ENCODE measurements at regions not wholly inside any gene's neighbourhood (a gene's known extent, or its start where the extent isn't known, plus 50 kb on each side); places are given as distances from the start of the nearest gene placed in this dataset.

GRCh38 chr19:29299416-29300380 is 86.7 kb upstream of the UQCRFS1 start:
- Histone ChIP-seq H3K4me3 (ENCODE audit: low read depth in 1 of 2, low read length in 2 of 2) (no peak overlapping the region), H3K27me3 (ENCODE audit: insufficient read depth, low read length, poor library complexity) (peaks cover 5% of the 10 kb centered on the region), H3K36me3 (ENCODE audit: insufficient read depth, low read length) (no peaks in the 10 kb centered on the region), H3K4me2 (ENCODE audit: insufficient read depth, low read length) (no peak overlapping the region), H3K9ac (ENCODE audit: low read depth, low read length) (no peak overlapping the region), H3K79me2 (ENCODE audit: insufficient read depth, low read length) (no peaks in the 10 kb centered on the region), H3K27ac (ENCODE audit: low read length) (no peak overlapping the region), H3K9me3 (ENCODE audit: insufficient read depth, low read length, severe bottlenecking) (no peaks in the 10 kb centered on the region), H2AFZ (ENCODE audit: low read depth, low read length) (no peak overlapping the region), H4K20me1 (ENCODE audit: insufficient read depth, low read length) (no peaks in the 10 kb centered on the region), H3K4me1 (ENCODE audit: insufficient read depth, low read length) (no peaks in the 10 kb centered on the region)
- DNase-seq: no peak
- TF ChIP-seq, protein P1, sequence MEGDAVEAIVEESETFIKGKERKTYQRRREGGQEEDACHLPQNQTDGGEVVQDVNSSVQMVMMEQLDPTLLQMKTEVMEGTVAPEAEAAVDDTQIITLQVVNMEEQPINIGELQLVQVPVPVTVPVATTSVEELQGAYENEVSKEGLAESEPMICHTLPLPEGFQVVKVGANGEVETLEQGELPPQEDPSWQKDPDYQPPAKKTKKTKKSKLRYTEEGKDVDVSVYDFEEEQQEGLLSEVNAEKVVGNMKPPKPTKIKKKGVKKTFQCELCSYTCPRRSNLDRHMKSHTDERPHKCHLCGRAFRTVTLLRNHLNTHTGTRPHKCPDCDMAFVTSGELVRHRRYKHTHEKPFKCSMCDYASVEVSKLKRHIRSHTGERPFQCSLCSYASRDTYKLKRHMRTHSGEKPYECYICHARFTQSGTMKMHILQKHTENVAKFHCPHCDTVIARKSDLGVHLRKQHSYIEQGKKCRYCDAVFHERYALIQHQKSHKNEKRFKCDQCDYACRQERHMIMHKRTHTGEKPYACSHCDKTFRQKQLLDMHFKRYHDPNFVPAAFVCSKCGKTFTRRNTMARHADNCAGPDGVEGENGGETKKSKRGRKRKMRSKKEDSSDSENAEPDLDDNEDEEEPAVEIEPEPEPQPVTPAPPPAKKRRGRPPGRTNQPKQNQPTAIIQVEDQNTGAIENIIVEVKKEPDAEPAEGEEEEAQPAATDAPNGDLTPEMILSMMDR (IDR thresholded peaks at IDR 0.05; ENCODE audit: borderline replicate concordance, extremely low read depth, low read length, poor library complexity, severe bottlenecking): no peak
- no peak for TF ChIP-seq EZH2 (IDR thresholded peaks at IDR 0.05; ENCODE audit: borderline replicate concordance, low read depth, low read length, severe bottlenecking)
- ATAC-seq (ENCODE audit: insufficient read depth, low read depth): no peak

DNA sequence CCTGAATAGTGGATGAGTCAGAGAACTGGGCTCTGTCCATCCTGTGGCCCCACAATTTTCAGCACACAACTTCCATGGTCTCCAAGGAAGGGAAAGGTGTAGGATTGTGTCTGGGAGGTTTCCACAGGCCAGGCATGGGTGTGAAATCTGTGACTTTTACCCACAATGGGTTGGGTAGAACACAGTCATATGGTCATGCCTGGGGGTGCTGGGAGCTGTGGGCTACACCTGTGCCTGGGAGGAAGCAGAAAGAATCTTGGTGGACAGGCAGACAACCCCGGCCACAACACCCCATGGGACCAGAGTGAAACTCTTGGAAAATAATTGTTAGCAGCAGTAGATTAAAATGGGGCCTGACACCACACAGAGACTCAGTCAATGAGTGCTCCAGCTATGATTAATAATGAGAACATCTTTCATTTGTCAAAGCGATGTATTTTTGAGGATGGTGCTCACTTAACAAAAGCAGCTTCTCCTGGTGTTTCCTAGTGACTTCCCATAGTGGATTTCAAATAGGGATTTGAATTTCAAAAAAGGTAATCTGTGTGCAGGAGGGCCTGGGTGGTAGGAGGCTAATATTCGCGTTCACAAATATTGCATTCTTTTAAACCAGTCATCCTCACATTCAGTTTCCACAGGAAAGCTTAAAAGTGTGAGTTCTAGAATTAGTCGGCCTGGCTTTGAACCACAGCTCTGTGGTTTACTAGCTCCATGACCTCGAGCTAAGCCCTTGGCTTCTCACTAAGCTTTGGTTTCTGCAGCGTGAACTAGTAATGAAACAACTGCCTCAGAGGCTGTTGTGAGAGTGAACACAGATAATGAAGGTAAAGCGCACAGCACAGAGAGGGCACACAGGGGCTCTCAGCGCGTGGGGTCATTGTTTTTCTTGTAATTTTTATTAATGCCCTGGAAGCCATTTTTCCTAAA is 89.3 kb upstream of the UQCRFS1 start:
- no peak for ATAC-seq (ENCODE audit: insufficient read depth, low read depth)
- Histone ChIP-seq H3K4me2 (ENCODE audit: insufficient read depth, low read length) (no peak overlapping the region), H2AFZ (ENCODE audit: low read depth, low read length) (no peak overlapping the region), H3K4me1 (ENCODE audit: insufficient read depth, low read length) (no peaks in the 10 kb centered on the region), H3K27me3 (ENCODE audit: insufficient read depth, low read length, poor library complexity) (peaks cover 5% of the 10 kb centered on the region), H4K20me1 (ENCODE audit: insufficient read depth, low read length) (no peaks in the 10 kb centered on the region), H3K9ac (ENCODE audit: low read depth, low read length) (no peak overlapping the region), H3K79me2 (ENCODE audit: insufficient read depth, low read length) (no peaks in the 10 kb centered on the region), H3K27ac (ENCODE audit: low read length) (no peak overlapping the region), H3K9me3 (ENCODE audit: insufficient read depth, low read length, severe bottlenecking) (no peaks in the 10 kb centered on the region), H3K4me3 (ENCODE audit: low read depth in 1 of 2, low read length in 2 of 2) (no peak overlapping the region), H3K36me3 (ENCODE audit: insufficient read depth, low read length) (no peaks in the 10 kb centered on the region)
- DNase-seq: no peak
- TF ChIP-seq, protein P1 (IDR thresholded peaks at IDR 0.05; ENCODE audit: borderline replicate concordance, extremely low read depth, low read length, poor library complexity, severe bottlenecking): no peak
- TF ChIP-seq EZH2 (IDR thresholded peaks at IDR 0.05; ENCODE audit: borderline replicate concordance, low read depth, low read length, severe bottlenecking): no peak

DNA sequence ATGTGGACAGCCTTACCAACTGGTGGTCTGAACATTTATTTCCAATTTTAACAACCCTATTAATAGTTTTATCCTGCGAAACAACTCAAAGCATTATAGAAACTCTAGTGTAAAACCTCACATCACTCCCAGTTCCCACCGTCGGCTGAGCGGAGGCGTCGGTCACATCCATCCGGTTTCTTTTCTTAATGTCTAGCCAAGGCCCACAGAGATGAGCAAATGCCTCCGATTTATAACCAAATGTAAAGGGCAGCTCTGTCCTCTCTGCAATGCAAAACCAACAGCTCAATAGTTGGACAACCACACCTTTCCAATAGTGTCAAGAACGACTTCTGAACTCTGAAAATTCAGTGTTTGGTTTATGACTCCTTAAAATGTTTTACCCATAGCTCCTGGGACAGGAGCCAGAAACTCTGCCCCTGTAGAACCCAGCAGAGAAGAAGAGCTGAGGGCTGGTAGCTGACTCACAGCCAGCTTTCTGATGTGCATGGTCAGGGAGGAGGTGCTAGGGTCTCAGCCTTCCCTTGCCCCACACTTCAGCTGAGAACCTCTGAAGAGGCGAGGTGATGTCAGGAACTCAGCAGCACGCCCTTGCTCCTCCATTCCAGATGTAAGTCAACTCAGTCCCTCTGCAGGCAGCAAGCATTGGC is 90.2 kb upstream of the UQCRFS1 start:
- no peak for DNase-seq
- Histone ChIP-seq H3K4me1 (ENCODE audit: insufficient read depth, low read length) (no peaks in the 10 kb centered on the region), H3K9ac (ENCODE audit: low read depth, low read length) (no peak overlapping the region), H3K9me3 (ENCODE audit: insufficient read depth, low read length, severe bottlenecking) (no peaks in the 10 kb centered on the region), H3K79me2 (ENCODE audit: insufficient read depth, low read length) (no peaks in the 10 kb centered on the region), H3K4me2 (ENCODE audit: insufficient read depth, low read length) (no peak overlapping the region), H3K36me3 (ENCODE audit: insufficient read depth, low read length) (no peaks in the 10 kb centered on the region), H3K4me3 (ENCODE audit: low read depth in 1 of 2, low read length in 2 of 2) (no peak overlapping the region), H3K27me3 (ENCODE audit: insufficient read depth, low read length, poor library complexity) (peaks cover 5% of the 10 kb centered on the region), H2AFZ (ENCODE audit: low read depth, low read length) (no peak overlapping the region), H4K20me1 (ENCODE audit: insufficient read depth, low read length) (no peaks in the 10 kb centered on the region), H3K27ac (ENCODE audit: low read length) (no peak overlapping the region)
- no peak for ATAC-seq (ENCODE audit: insufficient read depth, low read depth)
- TF ChIP-seq, protein P1 (IDR thresholded peaks at IDR 0.05; ENCODE audit: borderline replicate concordance, extremely low read depth, low read length, poor library complexity, severe bottlenecking): no peak
- TF ChIP-seq EZH2 (IDR thresholded peaks at IDR 0.05; ENCODE audit: borderline replicate concordance, low read depth, low read length, severe bottlenecking): no peak

Data from DND-41 (cell line).